DOHH2 (cell line): ENCODE measurements at regions not wholly inside any gene's neighbourhood (a gene's known extent, or its start where the extent isn't known, plus 50 kb on each side); places are given as distances from the start of the nearest gene placed in this dataset.

Experiments
- H3F3A ChIP-seq: fragments of 200-600 bp; sonication (generic), shearing (Covaris generic); 2 replicates; pipeline ENCODE4 v1.6.0; 2016; ENCODE audit warnings: antibody characterized with exemption, mild to moderate bottlenecking; ENCODE audit not compliant: control insufficient read depth, insufficient read depth
- H3K27ac ChIP-seq: fragments of 200-600 bp; sonication (generic); 2 replicates; pipeline ENCODE4 v1.5.1; 2014; ENCODE audit warnings: low read depth, mild to moderate bottlenecking, low read length, moderate library complexity
- H3K27me3 ChIP-seq: fragments of 200-600 bp; sonication (generic); 2 replicates; pipeline ENCODE4 v1.6.1; 2014; ENCODE audit warnings: mild to moderate bottlenecking, low read length, mixed read lengths; ENCODE audit not compliant: control insufficient read depth
- H3K36me3 ChIP-seq: fragments of 200-600 bp; sonication (generic); 2 replicates; pipeline ENCODE4 v1.6.1; 2014; ENCODE audit warnings: mild to moderate bottlenecking, low read length, moderate library complexity, mixed read lengths; ENCODE audit not compliant: control insufficient read depth
- H3K4me1 ChIP-seq: fragments of 200-600 bp; sonication (generic); 2 replicates; pipeline ENCODE4 v1.6.1; 2014; ENCODE audit warnings: mild to moderate bottlenecking, low read length, mixed read lengths; ENCODE audit not compliant: control insufficient read depth
- H3K4me2 ChIP-seq: fragments of 200-600 bp; sonication (generic); 2 replicates; pipeline ENCODE4 v1.6.0; 2014; ENCODE audit warnings: mild to moderate bottlenecking, low read length, moderate library complexity
- H3K4me3 ChIP-seq: fragments of 200-600 bp; sonication (generic); 2 replicates; pipeline ENCODE4 v1.5.1; 2014; ENCODE audit warnings: mild to moderate bottlenecking, low read length, mixed read lengths
- H3K79me2 ChIP-seq: fragments of 200-600 bp; sonication (generic); 2 replicates; pipeline ENCODE4 v1.6.1; 2014; ENCODE audit warnings: mild to moderate bottlenecking, low read length, mixed read lengths; ENCODE audit not compliant: control insufficient read depth
- H3K9me2 ChIP-seq: fragments of 200-600 bp; sonication (generic); replicated peaks from 2 replicates; pipeline ENCODE4 v1.6.1; 2014; ENCODE audit warnings: mild to moderate bottlenecking, low read length, mixed read lengths; ENCODE audit not compliant: control insufficient read depth
- H3K9me3 ChIP-seq: fragments of 200-600 bp; sonication (generic); 2 replicates; pipeline ENCODE4 v1.6.1; 2014; ENCODE audit warnings: antibody characterized with exemption, low read length, mixed read lengths; ENCODE audit not compliant: control insufficient read depth, insufficient read depth
- H4K20me1 ChIP-seq: fragments of 200-600 bp; sonication (generic); 2 replicates; pipeline ENCODE4 v1.6.0; 2014; ENCODE audit warnings: low read depth, mild to moderate bottlenecking, antibody characterized with exemption, low read length, moderate library complexity; ENCODE audit not compliant: control insufficient read depth, insufficient read depth
- CTCF ChIP-seq: fragments of 200-600 bp; sonication (generic); IDR thresholded peaks from one replicate; pipeline ENCODE4 v1.5.1; 2014; ENCODE audit warnings: antibody characterized with exemption, mild to moderate bottlenecking, low read depth, low read length; ENCODE audit not compliant: poor library complexity, severe bottlenecking
- EZH2phosphoT487 ChIP-seq: fragments of 200-600 bp; sonication (generic); IDR thresholded peaks from 2 replicates; pipeline ENCODE4 v1.6.1; 2017; ENCODE audit warnings: borderline replicate concordance, mild to moderate bottlenecking, antibody characterized with exemption, low read length, moderate library complexity, mixed read lengths

DNA sequence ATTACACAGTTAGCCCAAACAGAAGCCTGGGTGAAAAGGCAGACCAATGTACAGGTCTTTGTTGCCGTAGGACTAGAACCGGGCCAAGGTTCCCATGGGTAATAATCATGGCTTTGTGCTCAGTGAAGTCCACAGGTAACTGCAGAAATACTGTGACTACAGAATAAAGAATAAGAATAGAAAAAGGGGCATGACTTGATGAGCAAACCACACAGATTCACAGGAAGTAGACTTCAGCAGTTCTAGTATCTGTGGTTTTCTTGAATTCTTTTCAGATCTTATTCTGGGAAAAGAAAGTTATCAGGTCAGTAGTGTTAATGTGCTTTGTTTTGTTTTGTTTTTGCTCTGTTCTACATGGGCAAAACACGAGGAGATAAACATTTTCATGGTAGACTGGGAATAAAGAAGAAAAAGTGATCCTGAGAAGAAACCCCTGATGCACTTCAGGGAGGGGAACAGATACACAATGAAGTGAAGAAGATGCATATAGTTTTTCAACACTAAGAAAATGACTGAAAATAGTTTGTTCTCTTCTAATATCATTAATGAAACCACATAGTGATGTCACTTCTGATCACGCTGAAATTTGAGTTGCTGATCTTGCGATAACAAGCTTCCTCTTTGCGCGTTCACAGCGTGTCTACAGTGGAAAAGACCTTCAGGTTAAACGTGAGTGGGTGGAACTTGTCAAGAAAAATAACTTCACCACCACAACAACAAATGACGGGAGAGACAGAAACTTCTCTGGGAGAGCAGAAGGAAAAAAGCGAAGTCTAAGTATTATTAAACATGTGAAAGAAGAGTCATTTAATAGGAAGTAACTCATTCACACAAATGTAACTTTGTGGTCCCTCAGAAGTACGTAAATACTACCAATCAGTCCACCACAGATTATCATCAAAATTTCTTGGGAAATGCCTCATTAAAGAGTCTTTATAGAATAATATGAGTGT, 315.8 kb upstream of the SATB1 start:
- Histone ChIP-seq H3K79me2 (no peaks in the 10 kb centered on the region), H3K36me3 (no peaks in the 10 kb centered on the region), H3F3A (peaks cover 9% of the 10 kb centered on the region), H3K4me2 (peak overlapping the region; percentile 86), H3K27ac (peak overlapping the region; percentile 82), H3K9me3 (no peaks in the 10 kb centered on the region), H4K20me1 (no peaks in the 10 kb centered on the region), H3K9me2 (no peaks in the 10 kb centered on the region), H3K4me1 (peaks cover 60% of the 10 kb centered on the region), H3K4me3 (peak overlapping the region; percentile 70), H3K27me3 (no peaks in the 10 kb centered on the region)
- TF ChIP-seq CTCF: no peak
- TF ChIP-seq EZH2phosphoT487: no peak

DNA sequence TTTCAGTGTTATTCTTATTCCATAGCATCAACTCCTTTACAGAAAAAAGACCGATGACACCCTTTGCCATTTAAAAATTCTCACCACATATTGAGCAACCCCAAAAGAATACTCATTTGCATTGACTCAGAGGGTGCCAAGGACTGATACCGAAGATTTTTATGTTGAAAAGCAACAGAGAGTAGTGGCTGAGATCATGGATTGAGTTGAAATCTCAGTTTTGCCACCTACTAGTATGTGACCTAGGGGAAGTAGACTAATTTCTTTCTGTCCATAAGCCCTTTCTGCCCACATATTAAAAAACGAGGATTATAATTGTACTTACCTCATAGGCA, 313.9 kb upstream of the SATB1 start:
- Histone ChIP-seq H3K9me2 (no peaks in the 10 kb centered on the region), H3K36me3 (no peaks in the 10 kb centered on the region), H3K4me2 (no peak overlapping the region), H3K4me1 (peaks cover 48% of the 10 kb centered on the region), H3K9me3 (no peaks in the 10 kb centered on the region), H3F3A (peaks cover 9% of the 10 kb centered on the region), H3K79me2 (no peaks in the 10 kb centered on the region), H3K4me3 (no peak overlapping the region), H4K20me1 (no peaks in the 10 kb centered on the region), H3K27me3 (no peaks in the 10 kb centered on the region), H3K27ac (no peak overlapping the region)
- no peak for TF ChIP-seq CTCF
- TF ChIP-seq EZH2phosphoT487: no peak

GRCh38 chr3:18738393-18739098, 313.4 kb upstream of the SATB1 start:
- TF ChIP-seq CTCF: no peak
- no peak for TF ChIP-seq EZH2phosphoT487
- Histone ChIP-seq H3K4me2 (no peak overlapping the region), H3K36me3 (no peaks in the 10 kb centered on the region), H3K9me2 (no peaks in the 10 kb centered on the region), H3K4me3 (no peak overlapping the region), H3K27ac (no peak overlapping the region), H3K4me1 (peaks cover 44% of the 10 kb centered on the region), H3F3A (peaks cover 9% of the 10 kb centered on the region), H3K9me3 (no peaks in the 10 kb centered on the region), H4K20me1 (no peaks in the 10 kb centered on the region), H3K27me3 (no peaks in the 10 kb centered on the region), H3K79me2 (no peaks in the 10 kb centered on the region)
